Ascending aorta (tissue), 2 donors: ENCODE measurements at regions not wholly inside any gene's neighbourhood (a gene's known extent, or its start where the extent isn't known, plus 50 kb on each side); places are given as distances from the start of the nearest gene placed in this dataset.

ENCODE experiments used
- DNase-seq, 2 donors: peaks; one replicate each; pipeline ENCODE4 v3.0.0-alpha.2; 2019; ENCODE audit warnings: low spot score in 2 of 2
- H3K27ac ChIP-seq, 2 donors: fragments of 200-600 bp; sonication (generic); one replicate each; pipeline ENCODE4 v1.5.1; 2016 to 2017; ENCODE audit warnings: mild to moderate bottlenecking in 1 of 2
- H3K27me3 ChIP-seq: fragments of 200-600 bp; sonication (generic); one replicate; pipeline ENCODE4 v1.5.1; 2017
- H3K36me3 ChIP-seq, 2 donors: fragments of 200-600 bp; sonication (generic); one replicate each; pipeline ENCODE4 v1.5.1; 2016
- H3K4me1 ChIP-seq, 2 donors: fragments of 200-600 bp; sonication (generic); one replicate each; pipeline ENCODE4 v1.5.1; 2016 to 2017; ENCODE audit warnings: mild to moderate bottlenecking in 1 of 2
- H3K4me3 ChIP-seq, 2 donors: fragments of 200-600 bp; sonication (generic); one replicate each; pipeline ENCODE4 v1.5.1; 2016 to 2017; ENCODE audit warnings: mild to moderate bottlenecking in 1 of 2
- H3K9me3 ChIP-seq, 2 donors: fragments of 200-600 bp; sonication (generic); one replicate each; pipeline ENCODE4 v1.5.1; 2016
- intact Hi-C: fragments of 100-400 bp; cut with DNase I; formaldehyde crosslinking; loops from one replicate; pipeline ENCODE4 v1.15.1; 2023
- TF ChIP-seq, protein P1 (sequence below), 3 experiments: fragments of 200-600 bp in 2 of 3; fragments of 450-650 bp in 1 of 3; sonication (generic) in 2 of 3; IDR thresholded peaks; one replicate each; pipeline ENCODE4 v1.5.1; 2016 to 2019; ENCODE audit warnings: antibody characterized with exemption in 3 of 3, mild to moderate bottlenecking in 1 of 3, moderate library complexity in 1 of 3

DNA sequence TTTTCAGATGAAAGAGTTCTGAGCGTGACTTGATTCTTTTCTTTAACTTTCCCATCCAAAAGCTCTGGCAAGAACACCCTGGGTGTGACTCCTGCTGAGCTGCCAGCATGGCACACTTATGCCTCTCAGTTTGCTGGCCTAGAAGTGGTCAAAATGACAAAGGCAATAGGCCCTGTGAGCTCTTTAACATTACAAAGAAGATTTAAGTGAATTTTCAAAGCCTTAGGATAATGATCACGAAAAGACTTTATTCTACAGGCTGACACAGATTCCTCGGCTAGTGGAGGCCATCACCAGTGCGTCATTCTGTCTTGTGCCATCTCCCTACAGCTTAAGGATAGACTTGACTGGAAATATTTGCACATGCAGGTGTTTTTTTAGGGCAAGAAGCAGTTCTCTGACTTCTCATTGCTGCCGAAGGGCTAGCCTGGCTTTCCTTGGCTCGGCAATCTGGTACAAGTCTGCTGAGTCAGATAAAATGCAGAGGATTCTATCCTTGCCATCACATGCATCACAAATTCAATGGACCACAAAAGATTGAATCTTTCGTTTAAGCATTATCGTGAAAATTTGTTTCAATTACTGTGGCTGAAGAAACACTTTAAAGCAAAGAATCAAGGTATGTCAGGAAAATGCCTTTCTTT is 311.5 kb downstream of the COX7C start:
- TF ChIP-seq, protein P1, sequence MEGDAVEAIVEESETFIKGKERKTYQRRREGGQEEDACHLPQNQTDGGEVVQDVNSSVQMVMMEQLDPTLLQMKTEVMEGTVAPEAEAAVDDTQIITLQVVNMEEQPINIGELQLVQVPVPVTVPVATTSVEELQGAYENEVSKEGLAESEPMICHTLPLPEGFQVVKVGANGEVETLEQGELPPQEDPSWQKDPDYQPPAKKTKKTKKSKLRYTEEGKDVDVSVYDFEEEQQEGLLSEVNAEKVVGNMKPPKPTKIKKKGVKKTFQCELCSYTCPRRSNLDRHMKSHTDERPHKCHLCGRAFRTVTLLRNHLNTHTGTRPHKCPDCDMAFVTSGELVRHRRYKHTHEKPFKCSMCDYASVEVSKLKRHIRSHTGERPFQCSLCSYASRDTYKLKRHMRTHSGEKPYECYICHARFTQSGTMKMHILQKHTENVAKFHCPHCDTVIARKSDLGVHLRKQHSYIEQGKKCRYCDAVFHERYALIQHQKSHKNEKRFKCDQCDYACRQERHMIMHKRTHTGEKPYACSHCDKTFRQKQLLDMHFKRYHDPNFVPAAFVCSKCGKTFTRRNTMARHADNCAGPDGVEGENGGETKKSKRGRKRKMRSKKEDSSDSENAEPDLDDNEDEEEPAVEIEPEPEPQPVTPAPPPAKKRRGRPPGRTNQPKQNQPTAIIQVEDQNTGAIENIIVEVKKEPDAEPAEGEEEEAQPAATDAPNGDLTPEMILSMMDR (IDR thresholded peaks at IDR 0.05), result no peak
- Histone ChIP-seq H3K27ac (no peak overlapping the region), H3K4me3 (no peak overlapping the region), H3K9me3 (no peaks in the 10 kb centered on the region), H3K36me3 (no peaks in the 10 kb centered on the region), H3K4me1 (no peaks in the 10 kb centered on the region), H3K27me3 (no peaks in the 10 kb centered on the region)
- DNase-seq, result no peak
- intact Hi-C loops, result no loop called here

DNA sequence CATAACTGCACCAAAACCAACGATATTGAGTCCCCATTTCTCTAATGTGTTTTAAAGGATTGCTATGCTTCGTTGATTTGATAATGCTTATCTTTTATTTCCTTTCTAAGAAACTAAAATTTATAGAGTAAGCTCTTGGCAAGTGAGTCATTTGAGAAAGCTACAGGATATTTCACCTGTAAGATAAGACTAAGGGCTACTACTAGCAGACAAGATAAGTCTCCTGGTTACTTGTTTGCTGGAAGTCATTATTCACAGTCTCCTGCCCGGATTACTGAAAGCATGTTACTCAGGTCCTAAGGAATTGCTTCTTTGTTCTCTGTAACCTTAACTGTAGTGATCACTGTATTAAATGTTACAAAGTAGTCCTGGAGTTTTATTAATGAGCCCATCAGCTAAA is 315.9 kb upstream of the RASA1 start:
- intact Hi-C loops, result no loop called here
- no peaks in the 10 kb centered on the region for H3K36me3 ChIP-seq
- H3K27ac ChIP-seq, result no peak overlapping the region
- no peak for DNase-seq
- TF ChIP-seq, protein P1 (IDR thresholded peaks at IDR 0.05), result no peak
- H3K27me3 ChIP-seq, result no peaks in the 10 kb centered on the region
- H3K4me1 ChIP-seq, result no peaks in the 10 kb centered on the region
- H3K9me3 ChIP-seq, result no peaks in the 10 kb centered on the region
- no peak overlapping the region for H3K4me3 ChIP-seq

DNA sequence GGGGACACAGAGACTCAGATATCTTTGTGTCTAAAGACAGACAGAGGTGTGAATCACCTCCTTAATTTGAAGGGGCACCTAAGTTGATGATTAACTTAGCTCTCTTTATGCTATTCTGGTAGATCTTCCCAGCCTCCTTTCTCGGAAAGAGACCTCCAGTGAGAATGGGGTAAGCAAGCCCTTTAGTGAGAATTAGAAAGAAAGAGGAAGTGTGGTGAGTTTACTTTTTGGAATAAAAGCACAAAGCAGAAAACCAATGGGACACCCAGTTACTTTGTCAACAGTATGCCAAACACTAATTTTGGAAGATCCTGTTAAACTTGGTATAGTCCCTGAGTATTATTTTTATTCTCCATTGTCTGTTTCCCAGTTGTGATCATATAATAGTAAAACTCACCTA is 302.8 kb upstream of the RASA1 start:
- Histone ChIP-seq H3K4me3 (no peak overlapping the region), H3K4me1 (peaks cover 0 to 2% of the 10 kb centered on the region in 2 donors), H3K36me3 (no peaks in the 10 kb centered on the region), H3K27ac (no peak overlapping the region), H3K27me3 (no peaks in the 10 kb centered on the region), H3K9me3 (no peaks in the 10 kb centered on the region)
- intact Hi-C loops, result no loop called here
- DNase-seq, result no peak
- TF ChIP-seq, protein P1 (IDR thresholded peaks at IDR 0.05), result no peak

DNA sequence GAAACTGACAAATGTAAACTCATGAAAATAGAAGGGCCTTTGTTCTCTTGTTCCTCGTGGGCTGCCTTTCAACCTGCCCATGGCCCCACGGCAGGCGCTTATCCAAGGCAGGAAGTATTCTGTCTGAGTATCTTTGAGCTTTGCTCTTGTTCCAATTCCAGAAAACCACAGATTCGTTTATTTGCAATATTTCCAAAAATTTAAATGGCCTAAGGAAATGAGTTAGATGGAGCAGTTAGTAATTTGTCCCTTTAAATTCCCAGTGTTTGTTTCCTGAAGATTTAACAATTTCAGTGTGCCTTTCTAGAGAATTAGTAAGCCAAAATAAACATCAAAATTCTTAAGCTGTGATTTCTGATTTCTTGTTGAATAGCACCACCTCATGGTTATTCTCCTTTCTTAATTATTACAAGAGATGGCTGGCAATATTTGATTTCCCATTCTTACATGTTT is 299.4 kb upstream of the RASA1 start:
- Histone ChIP-seq H3K36me3 (no peaks in the 10 kb centered on the region), H3K9me3 (no peaks in the 10 kb centered on the region), H3K4me3 (peak overlapping the region in 1 of 2 donors; percentile 7), H3K27me3 (no peaks in the 10 kb centered on the region), H3K27ac (no peak overlapping the region), H3K4me1 (peaks cover 0 to 2% of the 10 kb centered on the region in 2 donors)
- intact Hi-C loops, result no loop called here
- TF ChIP-seq, protein P1 (IDR thresholded peaks at IDR 0.05), result peak; percentile 39 to 59 (median 40)
- no peak for DNase-seq

DNA sequence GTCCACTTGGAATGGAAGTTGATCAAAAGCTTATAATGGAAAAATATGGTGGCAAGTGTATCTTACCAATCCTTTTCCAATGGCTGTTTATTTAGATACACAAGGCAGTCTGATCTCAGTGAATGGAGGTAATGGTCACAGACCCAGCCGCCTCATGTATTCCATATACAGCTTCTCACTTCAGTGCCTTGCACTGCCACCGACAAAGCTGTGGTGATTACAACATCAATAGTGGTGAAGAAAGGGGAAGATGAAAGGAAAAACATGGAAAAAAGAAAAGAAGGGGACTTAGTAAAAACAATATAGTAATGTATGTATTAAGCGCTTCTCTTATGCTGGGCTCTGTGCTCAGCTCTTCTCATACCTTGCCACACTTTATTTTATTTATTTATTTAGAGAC is 297.3 kb upstream of the RASA1 start:
- Histone ChIP-seq H3K27me3 (no peaks in the 10 kb centered on the region), H3K27ac (no peak overlapping the region), H3K4me3 (no peak overlapping the region), H3K9me3 (no peaks in the 10 kb centered on the region), H3K36me3 (no peaks in the 10 kb centered on the region), H3K4me1 (peaks cover 0 to 2% of the 10 kb centered on the region in 2 donors)
- DNase-seq, result no peak
- intact Hi-C loops, result no loop called here
- TF ChIP-seq, protein P1 (IDR thresholded peaks at IDR 0.05), result no peak
